Middle frontal gyrus (tissue), 1 donor: ENCODE measurements at regions not wholly inside any gene's neighbourhood (a gene's known extent, or its start where the extent isn't known, plus 50 kb on each side); places are given as distances from the start of the nearest gene placed in this dataset.

Experiments used
- DNase-seq: peaks from one replicate; pipeline ENCODE4 v3.0.0-alpha.2; 2015; ENCODE audit warnings: low spot score; ENCODE audit errors: extremely low spot score

GRCh38 chr4:18815779-18816173 lies 794.2 kb upstream of the LCORL start:
- DNase-seq = no peak

GRCh38 chr4:18815081-18815778 lies 793.7 kb upstream of the LCORL start:
- DNase-seq = no peak

GRCh38 chr4:18813771-18814170 lies 792.2 kb upstream of the LCORL start:
- no peak for DNase-seq

GRCh38 chr4:18813055-18813454 lies 791.5 kb upstream of the LCORL start:
- DNase-seq = no peak

DNA sequence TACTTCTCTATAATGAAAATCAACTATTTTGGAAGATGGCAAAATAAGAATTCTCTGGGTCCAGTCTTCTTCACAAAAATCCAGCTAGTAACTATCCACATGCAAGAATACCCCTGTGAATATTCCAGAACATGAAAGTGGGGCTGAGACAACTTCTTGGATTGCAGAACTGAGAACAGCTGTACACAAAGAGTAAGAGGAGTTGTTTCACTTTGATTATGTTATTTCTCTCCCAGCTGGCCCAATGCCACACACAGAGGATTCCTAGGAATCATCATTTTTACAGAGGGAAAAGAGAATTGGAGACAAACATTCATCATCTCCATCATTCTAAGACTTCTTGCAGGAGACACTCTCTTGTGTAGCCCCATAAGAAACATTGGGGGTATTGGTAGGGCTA lies 782.2 kb upstream of the LCORL start:
- DNase-seq = no peak

- no peak for DNase-seq
Observed at GRCh38 chr4:18798123-18798522, 776.6 kb upstream of the LCORL start.

DNA sequence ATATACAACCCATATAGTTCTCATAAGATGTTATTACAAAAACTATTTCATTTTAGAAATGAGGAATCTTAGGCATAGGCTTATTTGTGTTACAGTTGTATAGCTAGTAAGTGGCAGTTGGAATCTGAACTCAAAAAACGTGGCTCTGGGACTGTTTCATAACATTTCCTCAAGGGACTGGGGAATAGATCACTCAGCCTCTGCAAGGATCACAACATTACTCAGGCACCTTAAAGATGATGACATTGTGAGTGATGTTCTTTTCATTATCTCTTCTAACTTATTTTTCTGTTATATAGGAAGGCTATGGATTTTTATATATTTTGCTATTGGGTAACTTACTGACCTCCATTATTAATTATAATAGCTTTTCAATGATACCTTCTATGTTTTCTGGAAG lies 774.2 kb upstream of the LCORL start:
- no peak for DNase-seq

DNA sequence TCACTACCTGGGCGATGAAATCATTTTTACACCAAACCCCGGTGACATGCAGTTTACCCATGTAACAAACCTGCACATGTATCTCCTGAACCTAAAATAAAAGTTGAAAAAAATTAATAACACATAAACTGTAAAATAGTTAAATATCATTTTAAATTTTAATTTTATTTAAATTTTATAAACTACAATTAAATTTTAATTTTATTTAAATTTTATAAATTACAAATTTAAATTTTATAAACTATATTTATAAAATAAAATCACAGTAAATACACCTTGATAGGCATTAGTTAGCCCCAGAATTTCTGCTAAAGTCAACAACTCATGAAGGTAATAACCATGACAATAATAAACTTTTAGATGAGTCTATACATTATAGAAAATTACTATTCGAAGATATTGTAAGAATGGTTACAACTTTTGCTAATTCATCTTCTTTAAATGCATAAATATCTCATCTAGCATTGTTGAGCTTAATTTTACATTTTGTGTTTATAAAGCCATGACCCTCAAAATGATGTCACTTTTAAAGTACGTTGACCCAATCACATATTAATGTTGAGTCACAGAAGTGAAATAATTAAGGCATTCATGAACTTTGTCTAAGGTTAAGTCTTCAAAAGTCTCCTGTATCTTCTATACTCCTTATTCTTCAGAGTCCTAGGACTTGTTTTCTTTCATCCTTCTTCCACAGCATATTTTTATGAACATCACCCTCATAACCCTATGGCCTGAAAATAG lies 755.8 kb upstream of the LCORL start:
- DNase-seq = no peak

DNA sequence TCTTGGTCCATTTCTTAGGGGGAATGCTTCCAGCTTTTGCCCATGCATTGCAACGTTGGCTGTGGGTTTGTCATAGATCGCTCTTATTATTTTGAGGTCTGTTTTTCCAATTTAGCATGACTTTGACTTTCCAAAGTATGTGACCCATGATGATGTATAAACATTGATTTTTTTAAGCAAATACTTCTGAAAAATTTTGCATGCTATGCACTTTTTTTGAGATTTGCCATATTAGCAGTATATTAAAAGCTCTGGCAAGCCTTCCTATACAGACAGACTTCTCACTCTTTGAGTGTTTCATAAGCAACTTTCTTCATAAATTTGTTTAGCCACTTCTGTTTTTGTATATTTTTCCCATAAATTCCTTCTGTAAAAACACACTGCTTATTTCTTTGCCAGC lies 746.4 kb upstream of the LCORL start:
- DNase-seq = no peak

DNA sequence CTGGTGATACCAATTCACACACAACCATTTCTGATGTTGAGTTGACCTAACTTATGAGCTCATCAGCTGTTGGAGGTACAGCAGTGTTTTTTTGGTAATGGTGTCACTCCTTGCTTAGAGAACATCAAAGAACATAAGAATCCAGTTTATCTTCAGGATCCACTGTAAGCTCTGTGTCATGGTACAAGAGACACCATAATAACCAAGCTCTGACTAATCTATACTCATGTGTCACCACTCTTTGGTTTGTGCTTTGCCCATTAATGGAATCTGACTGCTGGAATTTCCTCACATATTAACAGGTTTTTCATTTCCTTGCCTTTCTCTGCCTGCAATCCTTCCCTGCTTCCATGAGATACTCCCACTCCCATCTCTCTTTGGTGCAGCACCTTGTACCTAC lies 735.1 kb upstream of the LCORL start:
- no peak for DNase-seq

- DNase-seq = no peak
Observed at GRCh38 chr4:18754180-18754579, 732.6 kb upstream of the LCORL start.

DNA sequence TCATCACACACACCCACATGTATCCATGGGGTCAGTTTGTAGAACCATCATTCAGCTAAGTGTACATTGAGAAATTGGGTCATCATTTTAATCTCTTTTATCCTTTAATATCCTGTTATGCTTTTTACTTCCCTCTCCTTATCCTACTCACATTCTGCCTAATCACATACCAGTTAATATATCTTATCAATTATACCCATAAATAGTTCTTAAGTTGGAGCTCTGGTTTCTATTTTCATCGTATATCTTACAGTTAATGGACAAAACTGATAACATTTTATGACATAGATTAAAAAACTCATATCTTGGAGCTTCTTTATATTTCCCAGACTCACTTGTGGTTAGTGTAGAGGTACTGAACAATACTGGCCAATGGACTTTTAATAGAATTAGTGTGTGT lies 729.5 kb upstream of the LCORL start:
- no peak for DNase-seq

DNA sequence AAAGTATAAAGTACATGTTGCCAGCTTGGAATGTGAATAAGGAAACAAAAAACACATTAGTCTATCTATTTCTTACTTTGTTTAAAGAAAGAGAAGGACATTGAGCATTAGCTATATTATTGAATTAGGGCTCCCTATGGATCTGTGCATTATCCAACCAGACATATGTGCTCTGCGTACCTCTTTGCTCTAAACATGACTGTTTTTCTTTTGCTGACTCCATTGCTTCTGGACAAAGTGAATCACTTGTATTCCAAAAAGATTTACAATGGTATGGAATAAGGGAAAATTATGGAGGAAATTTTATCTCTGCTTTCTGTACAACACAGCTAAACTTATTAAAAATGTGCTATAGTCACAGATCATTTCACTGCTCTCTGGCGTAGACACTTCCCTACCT lies 727.8 kb upstream of the LCORL start:
- DNase-seq = no peak

DNA sequence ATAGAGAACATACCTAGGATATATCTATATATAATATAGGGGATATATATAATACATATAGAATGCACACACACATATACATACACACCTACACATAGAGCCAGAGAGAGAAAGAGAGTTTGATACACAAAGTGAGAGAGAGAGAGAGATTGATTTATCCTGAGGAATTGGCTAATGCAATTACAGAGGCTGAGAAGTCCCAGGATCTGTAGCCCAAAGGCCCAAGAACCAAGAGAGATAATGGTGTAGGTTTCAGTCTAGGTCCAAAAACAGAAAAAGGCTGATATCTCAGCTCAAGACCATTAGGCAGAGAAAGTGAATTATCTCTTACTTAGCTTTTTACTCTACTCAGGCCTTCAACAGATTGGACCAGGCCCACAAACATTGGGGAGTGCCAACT lies 715.0 kb upstream of the LCORL start:
- no peak for DNase-seq

DNA sequence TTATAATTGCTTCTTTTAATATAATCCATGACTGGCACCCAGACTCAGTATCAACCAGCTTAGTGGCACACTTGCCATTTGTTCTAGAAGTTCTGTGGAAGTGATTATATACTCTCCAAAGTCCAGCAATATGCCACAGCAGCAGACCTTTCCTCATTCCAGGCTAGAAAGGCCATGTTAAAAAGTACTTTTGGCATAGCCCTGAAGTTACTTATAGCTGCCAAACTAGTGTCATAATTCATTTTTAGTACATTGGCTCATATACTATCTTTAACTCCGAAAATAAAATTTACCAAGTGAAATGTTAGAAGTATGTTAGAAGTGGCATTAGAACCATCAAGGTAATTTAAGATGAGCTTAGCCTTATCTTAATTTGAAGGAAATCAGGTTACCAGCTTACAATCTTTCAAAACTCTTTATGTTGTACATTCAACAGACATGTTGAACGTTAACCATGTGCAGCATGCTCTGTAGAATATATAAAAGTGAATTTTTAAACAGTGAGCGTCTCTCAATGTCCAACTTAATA lies 714.2 kb upstream of the LCORL start:
- no peak for DNase-seq

GRCh38 chr4:18734405-18734804 lies 712.9 kb upstream of the LCORL start:
- DNase-seq = no peak

- DNase-seq = no peak
Observed at GRCh38 chr4:18733961-18734360, 712.4 kb upstream of the LCORL start.

DNA sequence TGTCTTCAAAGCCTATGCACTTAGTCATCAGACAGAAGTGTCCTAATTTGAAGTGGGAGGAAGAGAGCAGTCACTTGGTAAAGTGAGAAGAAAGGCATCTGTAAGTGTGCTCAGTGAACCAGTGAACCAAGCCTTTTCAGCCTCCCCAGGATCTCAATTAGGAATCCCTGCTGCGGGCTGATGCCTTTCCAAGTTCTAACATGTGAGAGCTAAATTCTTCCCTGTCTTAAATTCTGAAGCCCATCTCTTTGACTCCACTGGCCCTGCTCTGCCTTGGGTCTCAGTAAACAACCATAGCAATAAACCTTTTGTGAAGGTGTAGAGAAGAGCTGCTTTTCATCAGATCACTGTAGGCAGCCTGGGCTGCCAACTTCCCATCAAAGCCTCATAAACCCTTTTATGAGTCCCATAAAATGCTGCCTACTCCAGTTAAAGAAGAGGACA lies 701.2 kb upstream of the LCORL start:
- DNase-seq = no peak

- DNase-seq = no peak
Observed at GRCh38 chr4:18698119-18698883, 676.7 kb upstream of the LCORL start.

DNA sequence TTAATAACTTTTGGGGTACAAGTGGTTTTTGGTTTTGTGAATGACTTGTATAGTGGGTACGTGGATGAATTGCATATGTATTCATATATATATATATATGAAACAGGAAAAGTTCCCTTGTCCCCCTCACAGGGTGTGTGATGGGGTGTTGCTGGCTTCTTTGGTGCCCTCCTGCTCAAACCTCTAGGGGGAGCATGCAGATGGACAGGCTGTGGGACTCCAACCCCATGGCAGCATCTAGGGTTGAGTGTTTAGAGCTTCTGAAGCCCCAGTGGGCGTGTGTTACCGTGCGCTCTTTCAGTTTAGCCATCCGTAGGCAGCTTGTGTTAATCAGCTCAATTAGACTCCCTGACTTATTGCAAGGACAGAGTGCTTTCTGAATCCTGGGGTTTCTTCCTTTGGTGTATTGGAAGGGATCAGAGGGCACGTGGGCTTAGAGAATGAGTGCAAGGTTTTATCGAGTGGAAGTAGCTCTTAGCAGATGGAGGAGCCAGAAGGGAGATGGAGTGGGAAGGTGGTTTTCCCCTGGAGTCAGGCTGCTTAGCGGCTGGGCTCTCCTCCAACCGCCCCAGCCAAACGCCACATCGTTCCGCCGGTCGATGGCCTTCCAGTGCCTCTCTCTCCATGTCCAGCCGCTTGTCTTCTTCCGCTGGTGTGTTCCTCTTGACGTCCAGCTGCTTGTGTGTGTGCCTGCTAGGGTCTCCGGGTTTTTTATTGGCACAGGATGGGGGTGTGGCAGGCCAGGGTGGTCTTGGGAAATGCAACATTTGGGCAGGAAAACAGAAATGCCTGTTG lies 674.4 kb upstream of the LCORL start:
- DNase-seq = no peak
